ENCODE measurements at regions not wholly inside any gene's neighbourhood (a gene's known extent, or its start where the extent isn't known, plus 50 kb on each side); places are given as distances from the start of the nearest gene placed in this dataset.

- TF ChIP-seq CTCF (IDR thresholded peaks at IDR 0.05; ENCODE audit: extremely low read depth in 1 of 2, insufficient read depth in 1 of 2, low read depth in 1 of 2, low read length in 2 of 2) (no peak), POLR2AphosphoS5 (IDR thresholded peaks at IDR 0.05; ENCODE audit: insufficient read depth, low read depth, low read length) (no peak), MYC (IDR thresholded peaks at IDR 0.05; ENCODE audit: low read depth, low read length) (no peak), EZH2 (IDR thresholded peaks at IDR 0.05; ENCODE audit: borderline replicate concordance, low read depth, low read length, severe bottlenecking) (no peak), POLR2A (IDR thresholded peaks at IDR 0.05; ENCODE audit: low read depth, low read length) (no peak), JUN (IDR thresholded peaks at IDR 0.05; ENCODE audit: borderline replicate concordance, insufficient read depth, insufficient read length, low read depth) (no peak), MAX (IDR thresholded peaks at IDR 0.05; ENCODE audit: insufficient read depth, insufficient read length) (no peak), FOS (IDR thresholded peaks at IDR 0.05; ENCODE audit: borderline replicate concordance, insufficient read depth, low read length) (no peak), GATA2 (IDR thresholded peaks at IDR 0.05; ENCODE audit: insufficient read depth, insufficient read length, low read depth, low read length) (no peak)
These were observed 85.6 kb downstream of the ANKRD60 start for GRCh38 chr20:58142843-58143185.
